ENCODE measurements at regions not wholly inside any gene's neighbourhood (a gene's known extent, or its start where the extent isn't known, plus 50 kb on each side); places are given as distances from the start of the nearest gene placed in this dataset.

DNA sequence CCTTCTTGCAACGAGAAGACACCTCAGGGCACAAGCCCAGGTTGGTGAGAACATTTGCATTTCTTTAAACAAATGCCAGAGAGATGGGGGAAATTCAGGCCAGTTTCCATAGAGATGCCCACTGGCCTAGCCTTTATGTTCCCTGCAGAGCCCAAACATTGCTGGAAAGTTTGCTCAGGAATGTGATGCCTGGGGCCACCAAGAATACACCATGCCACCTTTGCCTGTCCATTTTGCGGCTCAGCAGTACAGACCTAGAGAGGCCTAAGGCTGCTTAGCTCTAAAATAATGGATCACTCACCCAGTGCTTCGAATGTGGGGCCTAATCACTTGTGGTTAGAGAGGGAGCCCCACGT lies 210.0 kb downstream of the RPLP1 start:
- TF ChIP-seq POLR2A (IDR thresholded peaks at IDR 0.05): no peak
- TF ChIP-seq, protein P1, sequence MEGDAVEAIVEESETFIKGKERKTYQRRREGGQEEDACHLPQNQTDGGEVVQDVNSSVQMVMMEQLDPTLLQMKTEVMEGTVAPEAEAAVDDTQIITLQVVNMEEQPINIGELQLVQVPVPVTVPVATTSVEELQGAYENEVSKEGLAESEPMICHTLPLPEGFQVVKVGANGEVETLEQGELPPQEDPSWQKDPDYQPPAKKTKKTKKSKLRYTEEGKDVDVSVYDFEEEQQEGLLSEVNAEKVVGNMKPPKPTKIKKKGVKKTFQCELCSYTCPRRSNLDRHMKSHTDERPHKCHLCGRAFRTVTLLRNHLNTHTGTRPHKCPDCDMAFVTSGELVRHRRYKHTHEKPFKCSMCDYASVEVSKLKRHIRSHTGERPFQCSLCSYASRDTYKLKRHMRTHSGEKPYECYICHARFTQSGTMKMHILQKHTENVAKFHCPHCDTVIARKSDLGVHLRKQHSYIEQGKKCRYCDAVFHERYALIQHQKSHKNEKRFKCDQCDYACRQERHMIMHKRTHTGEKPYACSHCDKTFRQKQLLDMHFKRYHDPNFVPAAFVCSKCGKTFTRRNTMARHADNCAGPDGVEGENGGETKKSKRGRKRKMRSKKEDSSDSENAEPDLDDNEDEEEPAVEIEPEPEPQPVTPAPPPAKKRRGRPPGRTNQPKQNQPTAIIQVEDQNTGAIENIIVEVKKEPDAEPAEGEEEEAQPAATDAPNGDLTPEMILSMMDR (IDR thresholded peaks at IDR 0.05): no peak
